ENCODE measurements at regions not wholly inside any gene's neighbourhood (a gene's known extent, or its start where the extent isn't known, plus 50 kb on each side); places are given as distances from the start of the nearest gene placed in this dataset.

DNA sequence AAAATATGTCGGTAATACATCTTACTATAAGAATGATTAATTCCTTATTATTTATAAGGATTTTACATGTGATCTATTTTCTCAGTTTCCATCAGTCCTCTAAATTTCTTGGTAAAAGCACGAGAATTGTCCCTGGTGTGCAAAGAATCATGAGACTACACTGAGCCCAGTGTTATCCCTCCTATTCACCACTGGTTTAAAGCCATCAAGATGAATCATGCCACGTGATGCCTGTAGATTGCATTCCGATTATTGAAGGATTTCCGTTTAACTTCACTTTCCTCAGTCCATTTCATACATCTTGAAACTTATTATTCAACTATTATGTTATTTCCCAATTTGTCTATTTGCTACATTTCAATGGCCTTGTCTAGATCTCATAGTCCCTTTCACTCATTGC lies 601.9 kb downstream of the GALC start:
- no peak overlapping the region for H3K27ac ChIP-seq (ENCODE audit: low read depth in 1 of 2, low read length in 2 of 2)
- no peak for DNase-seq (ENCODE audit: low spot score)
- H3K4me1 ChIP-seq (ENCODE audit: control insufficient read depth in 4 of 4, insufficient read depth in 4 of 4, low read length in 3 of 4): no peaks in the 10 kb centered on the region
- H3K4me3 ChIP-seq (ENCODE audit: low read depth in 1 of 3, low read length in 3 of 3): no peak overlapping the region
- TF ChIP-seq FOXA1 (IDR thresholded peaks at IDR 0.05): no peak
- no peak for TF ChIP-seq GABPA (IDR thresholded peaks at IDR 0.05 in 1 of 2, conservative IDR thresholded peaks at IDR 0.05 in 1 of 2)
- TF ChIP-seq, protein P1, sequence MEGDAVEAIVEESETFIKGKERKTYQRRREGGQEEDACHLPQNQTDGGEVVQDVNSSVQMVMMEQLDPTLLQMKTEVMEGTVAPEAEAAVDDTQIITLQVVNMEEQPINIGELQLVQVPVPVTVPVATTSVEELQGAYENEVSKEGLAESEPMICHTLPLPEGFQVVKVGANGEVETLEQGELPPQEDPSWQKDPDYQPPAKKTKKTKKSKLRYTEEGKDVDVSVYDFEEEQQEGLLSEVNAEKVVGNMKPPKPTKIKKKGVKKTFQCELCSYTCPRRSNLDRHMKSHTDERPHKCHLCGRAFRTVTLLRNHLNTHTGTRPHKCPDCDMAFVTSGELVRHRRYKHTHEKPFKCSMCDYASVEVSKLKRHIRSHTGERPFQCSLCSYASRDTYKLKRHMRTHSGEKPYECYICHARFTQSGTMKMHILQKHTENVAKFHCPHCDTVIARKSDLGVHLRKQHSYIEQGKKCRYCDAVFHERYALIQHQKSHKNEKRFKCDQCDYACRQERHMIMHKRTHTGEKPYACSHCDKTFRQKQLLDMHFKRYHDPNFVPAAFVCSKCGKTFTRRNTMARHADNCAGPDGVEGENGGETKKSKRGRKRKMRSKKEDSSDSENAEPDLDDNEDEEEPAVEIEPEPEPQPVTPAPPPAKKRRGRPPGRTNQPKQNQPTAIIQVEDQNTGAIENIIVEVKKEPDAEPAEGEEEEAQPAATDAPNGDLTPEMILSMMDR (IDR thresholded peaks at IDR 0.05; ENCODE audit: low read depth, low read length, missing input control): no peak
- no peak for TF ChIP-seq NR2F2 (IDR thresholded peaks at IDR 0.05)
- TF ChIP-seq, protein P2, sequence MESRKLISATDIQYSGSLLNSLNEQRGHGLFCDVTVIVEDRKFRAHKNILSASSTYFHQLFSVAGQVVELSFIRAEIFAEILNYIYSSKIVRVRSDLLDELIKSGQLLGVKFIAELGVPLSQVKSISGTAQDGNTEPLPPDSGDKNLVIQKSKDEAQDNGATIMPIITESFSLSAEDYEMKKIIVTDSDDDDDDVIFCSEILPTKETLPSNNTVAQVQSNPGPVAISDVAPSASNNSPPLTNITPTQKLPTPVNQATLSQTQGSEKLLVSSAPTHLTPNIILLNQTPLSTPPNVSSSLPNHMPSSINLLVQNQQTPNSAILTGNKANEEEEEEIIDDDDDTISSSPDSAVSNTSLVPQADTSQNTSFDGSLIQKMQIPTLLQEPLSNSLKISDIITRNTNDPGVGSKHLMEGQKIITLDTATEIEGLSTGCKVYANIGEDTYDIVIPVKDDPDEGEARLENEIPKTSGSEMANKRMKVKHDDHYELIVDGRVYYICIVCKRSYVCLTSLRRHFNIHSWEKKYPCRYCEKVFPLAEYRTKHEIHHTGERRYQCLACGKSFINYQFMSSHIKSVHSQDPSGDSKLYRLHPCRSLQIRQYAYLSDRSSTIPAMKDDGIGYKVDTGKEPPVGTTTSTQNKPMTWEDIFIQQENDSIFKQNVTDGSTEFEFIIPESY (IDR thresholded peaks at IDR 0.05): no peak
- TF ChIP-seq YY1 (IDR thresholded peaks at IDR 0.05): no peak
- no peak for TF ChIP-seq TAF1 (conservative IDR thresholded peaks at IDR 0.05)
- no peaks in the 10 kb centered on the region for H3K36me3 ChIP-seq (ENCODE audit: control insufficient read depth in 4 of 4, insufficient read depth in 3 of 4, low read depth in 1 of 4, low read length in 3 of 4)
- 73% methylated on average over 5 of the region's 5 CpGs for WGBS
- no peaks in the 10 kb centered on the region for H3K27me3 ChIP-seq (ENCODE audit: control insufficient read depth in 4 of 4, insufficient read depth in 4 of 4, low read length in 3 of 4)
- no peak overlapping the region for H3K9ac ChIP-seq (ENCODE audit: low read depth in 1 of 2, low read length in 2 of 2)
- no peaks in the 10 kb centered on the region for H3K9me3 ChIP-seq (ENCODE audit: control insufficient read depth in 4 of 4, low read length in 3 of 4)

DNA sequence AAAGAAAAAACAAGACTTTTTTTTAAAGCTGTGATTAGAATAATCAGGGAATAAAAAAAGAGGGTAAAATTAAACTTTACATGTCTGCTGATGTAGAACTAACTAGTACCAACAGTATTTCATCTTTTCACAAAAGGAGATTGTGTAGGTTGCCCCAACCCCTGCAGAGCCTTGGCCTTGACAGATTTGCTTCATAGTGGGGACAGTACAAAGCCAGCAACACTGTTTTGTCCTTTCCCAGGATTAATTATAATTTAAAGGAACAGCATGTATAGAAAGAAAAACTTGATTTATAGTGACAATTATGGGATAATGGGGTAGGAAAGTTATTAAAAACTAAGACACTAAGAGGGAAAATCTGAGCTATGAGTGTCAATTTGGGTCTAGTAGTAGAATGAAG lies 604.0 kb downstream of the GALC start:
- no peak overlapping the region for H3K4me3 ChIP-seq (ENCODE audit: low read depth in 1 of 3, low read length in 3 of 3)
- no peaks in the 10 kb centered on the region for H3K4me1 ChIP-seq (ENCODE audit: control insufficient read depth in 4 of 4, insufficient read depth in 4 of 4, low read length in 3 of 4)
- no peak overlapping the region for H3K9ac ChIP-seq (ENCODE audit: low read depth in 1 of 2, low read length in 2 of 2)
- no peak for DNase-seq (ENCODE audit: low spot score)
- no peaks in the 10 kb centered on the region for H3K36me3 ChIP-seq (ENCODE audit: control insufficient read depth in 4 of 4, insufficient read depth in 3 of 4, low read depth in 1 of 4, low read length in 3 of 4)
- no peaks in the 10 kb centered on the region for H3K27me3 ChIP-seq (ENCODE audit: control insufficient read depth in 4 of 4, insufficient read depth in 4 of 4, low read length in 3 of 4)
- TF ChIP-seq SP1 (IDR thresholded peaks at IDR 0.05): no peak
- TF ChIP-seq GABPA (IDR thresholded peaks at IDR 0.05 in 1 of 2, conservative IDR thresholded peaks at IDR 0.05 in 1 of 2): no peak
- TF ChIP-seq, protein P2 (IDR thresholded peaks at IDR 0.05): no peak
- TF ChIP-seq, protein P3, sequence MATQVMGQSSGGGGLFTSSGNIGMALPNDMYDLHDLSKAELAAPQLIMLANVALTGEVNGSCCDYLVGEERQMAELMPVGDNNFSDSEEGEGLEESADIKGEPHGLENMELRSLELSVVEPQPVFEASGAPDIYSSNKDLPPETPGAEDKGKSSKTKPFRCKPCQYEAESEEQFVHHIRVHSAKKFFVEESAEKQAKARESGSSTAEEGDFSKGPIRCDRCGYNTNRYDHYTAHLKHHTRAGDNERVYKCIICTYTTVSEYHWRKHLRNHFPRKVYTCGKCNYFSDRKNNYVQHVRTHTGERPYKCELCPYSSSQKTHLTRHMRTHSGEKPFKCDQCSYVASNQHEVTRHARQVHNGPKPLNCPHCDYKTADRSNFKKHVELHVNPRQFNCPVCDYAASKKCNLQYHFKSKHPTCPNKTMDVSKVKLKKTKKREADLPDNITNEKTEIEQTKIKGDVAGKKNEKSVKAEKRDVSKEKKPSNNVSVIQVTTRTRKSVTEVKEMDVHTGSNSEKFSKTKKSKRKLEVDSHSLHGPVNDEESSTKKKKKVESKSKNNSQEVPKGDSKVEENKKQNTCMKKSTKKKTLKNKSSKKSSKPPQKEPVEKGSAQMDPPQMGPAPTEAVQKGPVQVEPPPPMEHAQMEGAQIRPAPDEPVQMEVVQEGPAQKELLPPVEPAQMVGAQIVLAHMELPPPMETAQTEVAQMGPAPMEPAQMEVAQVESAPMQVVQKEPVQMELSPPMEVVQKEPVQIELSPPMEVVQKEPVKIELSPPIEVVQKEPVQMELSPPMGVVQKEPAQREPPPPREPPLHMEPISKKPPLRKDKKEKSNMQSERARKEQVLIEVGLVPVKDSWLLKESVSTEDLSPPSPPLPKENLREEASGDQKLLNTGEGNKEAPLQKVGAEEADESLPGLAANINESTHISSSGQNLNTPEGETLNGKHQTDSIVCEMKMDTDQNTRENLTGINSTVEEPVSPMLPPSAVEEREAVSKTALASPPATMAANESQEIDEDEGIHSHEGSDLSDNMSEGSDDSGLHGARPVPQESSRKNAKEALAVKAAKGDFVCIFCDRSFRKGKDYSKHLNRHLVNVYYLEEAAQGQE (IDR thresholded peaks at IDR 0.05): no peak
- no peak for TF ChIP-seq JUND (IDR thresholded peaks at IDR 0.05)
- TF ChIP-seq FOXA1 (IDR thresholded peaks at IDR 0.05): no peak
- no peak for TF ChIP-seq HNF4A (conservative IDR thresholded peaks at IDR 0.05)
- no peak for TF ChIP-seq YY1 (IDR thresholded peaks at IDR 0.05)
- no peak for TF ChIP-seq EGR1 (IDR thresholded peaks at IDR 0.05; ENCODE audit: low read depth in 2 of 2)
- TF ChIP-seq, protein P4, sequence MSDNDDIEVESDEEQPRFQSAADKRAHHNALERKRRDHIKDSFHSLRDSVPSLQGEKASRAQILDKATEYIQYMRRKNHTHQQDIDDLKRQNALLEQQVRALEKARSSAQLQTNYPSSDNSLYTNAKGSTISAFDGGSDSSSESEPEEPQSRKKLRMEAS (IDR thresholded peaks at IDR 0.05): no peak
- TF ChIP-seq RXRA (IDR thresholded peaks at IDR 0.05): no peak
- H3K27ac ChIP-seq (ENCODE audit: low read depth in 1 of 2, low read length in 2 of 2): no peak overlapping the region
- no peaks in the 10 kb centered on the region for H3K9me3 ChIP-seq (ENCODE audit: control insufficient read depth in 4 of 4, low read length in 3 of 4)
